Right atrium auricular region (tissue), 2 donors: ENCODE measurements at regions not wholly inside any gene's neighbourhood (a gene's known extent, or its start where the extent isn't known, plus 50 kb on each side); places are given as distances from the start of the nearest gene placed in this dataset.

Experiments used
- DNase-seq: peaks from one replicate; pipeline ENCODE4 v3.0.0-alpha.2; 2019; ENCODE audit warnings: low spot score
- H3K27ac ChIP-seq, 2 donors: fragments of 200-600 bp; sonication (generic); 1 replicate in 1 of 2; 2 replicates in 1 of 2; pipeline ENCODE4 v1.5.1; 2016 to 2019
- H3K27me3 ChIP-seq, 2 donors: fragments of 200-600 bp; sonication (generic); one replicate each; pipeline versions ENCODE4 v1.5.1 to v1.6.0; 2017 to 2019
- H3K36me3 ChIP-seq: fragments of 200-600 bp; sonication (generic); one replicate; pipeline ENCODE4 v1.5.1; 2016
- H3K4me1 ChIP-seq, 2 donors: fragments of 200-600 bp; sonication (generic); one replicate each; pipeline versions ENCODE4 v1.5.1 to v1.6.0; 2017 to 2019
- H3K4me3 ChIP-seq, 2 donors: fragments of 200-600 bp; sonication (generic); 1 replicate in 1 of 2; 2 replicates in 1 of 2; pipeline ENCODE4 v1.5.1; 2017 to 2019; ENCODE audit warnings: mild to moderate bottlenecking in 1 of 2, moderate library complexity in 1 of 2
- H3K9me3 ChIP-seq, 2 donors: fragments of 200-600 bp; sonication (generic); one replicate each; pipeline ENCODE4 v1.5.1; 2019
- TF ChIP-seq, protein P1 (sequence below), 2 donors: fragments of 200-600 bp; sonication (generic); IDR thresholded peaks; one replicate each; pipeline ENCODE4 v1.5.1; 2019; ENCODE audit warnings: antibody characterized with exemption in 2 of 2

DNA sequence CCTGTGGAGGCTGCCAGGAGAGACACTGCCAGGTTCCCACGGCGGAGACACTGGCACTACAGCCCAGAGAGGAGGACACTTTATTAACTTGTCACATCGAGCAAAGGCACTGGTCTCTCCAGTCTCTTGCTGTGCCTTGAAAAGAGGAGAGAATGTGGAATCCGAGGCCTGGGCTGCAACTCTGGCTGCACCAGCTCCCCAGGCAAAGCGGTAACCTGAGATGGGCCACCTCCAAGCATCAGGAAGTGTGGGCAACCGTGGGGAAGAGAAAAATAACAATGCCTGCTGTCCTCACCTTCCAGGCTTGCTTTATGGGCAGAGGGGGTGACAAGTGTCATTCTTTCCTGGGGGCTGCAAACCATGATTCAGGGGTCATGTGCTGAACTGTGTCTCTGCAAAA, 91.6 kb upstream of the RGMA start:
- TF ChIP-seq, protein P1, sequence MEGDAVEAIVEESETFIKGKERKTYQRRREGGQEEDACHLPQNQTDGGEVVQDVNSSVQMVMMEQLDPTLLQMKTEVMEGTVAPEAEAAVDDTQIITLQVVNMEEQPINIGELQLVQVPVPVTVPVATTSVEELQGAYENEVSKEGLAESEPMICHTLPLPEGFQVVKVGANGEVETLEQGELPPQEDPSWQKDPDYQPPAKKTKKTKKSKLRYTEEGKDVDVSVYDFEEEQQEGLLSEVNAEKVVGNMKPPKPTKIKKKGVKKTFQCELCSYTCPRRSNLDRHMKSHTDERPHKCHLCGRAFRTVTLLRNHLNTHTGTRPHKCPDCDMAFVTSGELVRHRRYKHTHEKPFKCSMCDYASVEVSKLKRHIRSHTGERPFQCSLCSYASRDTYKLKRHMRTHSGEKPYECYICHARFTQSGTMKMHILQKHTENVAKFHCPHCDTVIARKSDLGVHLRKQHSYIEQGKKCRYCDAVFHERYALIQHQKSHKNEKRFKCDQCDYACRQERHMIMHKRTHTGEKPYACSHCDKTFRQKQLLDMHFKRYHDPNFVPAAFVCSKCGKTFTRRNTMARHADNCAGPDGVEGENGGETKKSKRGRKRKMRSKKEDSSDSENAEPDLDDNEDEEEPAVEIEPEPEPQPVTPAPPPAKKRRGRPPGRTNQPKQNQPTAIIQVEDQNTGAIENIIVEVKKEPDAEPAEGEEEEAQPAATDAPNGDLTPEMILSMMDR (IDR thresholded peaks at IDR 0.05): no peak
- Histone ChIP-seq H3K27me3 (no peaks in the 10 kb centered on the region), H3K4me1 (no peaks in the 10 kb centered on the region), H3K27ac (no peak overlapping the region), H3K9me3 (no peaks in the 10 kb centered on the region), H3K4me3 (no peak overlapping the region), H3K36me3 (no peaks in the 10 kb centered on the region)
- no peak for DNase-seq

DNA sequence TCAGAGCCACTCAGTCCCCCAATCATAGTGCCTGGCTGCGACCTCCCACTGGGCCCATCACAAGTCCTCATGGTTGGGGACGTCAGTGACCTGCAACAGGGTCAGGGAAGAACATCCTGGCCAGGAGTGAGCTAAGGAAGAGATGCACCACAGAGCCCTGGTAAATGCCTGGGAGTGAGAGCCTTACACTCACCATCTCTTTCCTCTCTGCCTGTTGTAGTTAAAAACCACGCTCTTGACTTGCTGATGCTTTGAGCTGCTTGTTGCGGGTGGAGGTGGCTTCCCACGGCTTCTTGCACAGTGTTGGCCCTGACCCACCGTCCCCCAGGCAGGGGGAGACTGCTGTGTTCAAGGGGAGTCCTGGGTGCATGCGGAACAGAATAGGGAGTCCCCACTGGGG, 91.1 kb upstream of the RGMA start:
- no peak for DNase-seq
- Histone ChIP-seq H3K9me3 (no peaks in the 10 kb centered on the region), H3K4me1 (no peaks in the 10 kb centered on the region), H3K27ac (no peak overlapping the region), H3K27me3 (no peaks in the 10 kb centered on the region), H3K36me3 (no peaks in the 10 kb centered on the region), H3K4me3 (no peak overlapping the region)
- TF ChIP-seq, protein P1 (IDR thresholded peaks at IDR 0.05): no peak

DNA sequence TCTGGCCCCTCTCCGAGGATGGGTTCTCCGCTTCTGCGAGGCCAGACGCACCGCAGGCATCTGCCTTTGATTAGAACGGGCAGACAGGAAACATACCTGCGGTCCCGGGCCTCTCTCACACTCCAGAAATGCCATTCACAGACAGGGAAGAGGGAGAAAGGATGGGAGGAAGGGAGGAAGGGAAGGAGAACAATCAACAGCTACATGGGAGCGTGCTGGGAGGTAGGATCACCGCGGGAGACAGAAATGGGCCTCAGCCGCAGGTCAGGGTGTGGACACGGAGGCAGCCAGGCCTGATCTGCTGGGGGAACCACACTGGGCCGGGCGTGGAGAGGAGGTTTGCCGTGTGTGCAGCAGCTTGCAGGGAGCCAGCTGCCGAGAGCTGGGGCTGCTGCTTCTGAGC, 90.7 kb upstream of the RGMA start:
- no peak overlapping the region for H3K27ac ChIP-seq
- DNase-seq: no peak
- H3K9me3 ChIP-seq: no peaks in the 10 kb centered on the region
- TF ChIP-seq, protein P1 (IDR thresholded peaks at IDR 0.05): no peak
- no peak overlapping the region for H3K4me3 ChIP-seq
- H3K4me1 ChIP-seq: no peaks in the 10 kb centered on the region
- no peaks in the 10 kb centered on the region for H3K27me3 ChIP-seq
- no peaks in the 10 kb centered on the region for H3K36me3 ChIP-seq

DNA sequence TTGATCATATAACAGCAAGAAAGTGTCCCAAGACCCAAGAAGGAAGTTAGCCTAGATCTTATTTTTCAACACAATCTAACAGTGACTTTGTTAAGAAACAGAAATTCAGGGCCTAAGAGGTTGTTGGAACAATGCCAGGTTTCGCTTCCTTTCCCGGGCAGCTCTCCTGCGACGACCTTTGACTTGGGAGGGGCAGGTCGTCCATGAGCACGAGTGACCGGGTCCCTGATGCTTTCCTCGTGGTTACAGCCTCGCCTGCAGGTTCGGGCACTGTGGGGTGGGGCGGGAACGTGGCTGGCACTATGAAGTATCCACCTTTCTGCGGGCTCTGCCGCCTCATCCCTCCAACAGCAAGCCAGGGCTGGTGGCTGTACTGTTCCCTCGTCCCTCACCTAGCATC, 90.1 kb upstream of the RGMA start:
- Histone ChIP-seq H3K27me3 (no peaks in the 10 kb centered on the region), H3K9me3 (no peaks in the 10 kb centered on the region), H3K36me3 (no peaks in the 10 kb centered on the region), H3K4me1 (no peaks in the 10 kb centered on the region), H3K27ac (no peak overlapping the region), H3K4me3 (no peak overlapping the region)
- TF ChIP-seq, protein P1 (IDR thresholded peaks at IDR 0.05): no peak
- DNase-seq: no peak

DNA sequence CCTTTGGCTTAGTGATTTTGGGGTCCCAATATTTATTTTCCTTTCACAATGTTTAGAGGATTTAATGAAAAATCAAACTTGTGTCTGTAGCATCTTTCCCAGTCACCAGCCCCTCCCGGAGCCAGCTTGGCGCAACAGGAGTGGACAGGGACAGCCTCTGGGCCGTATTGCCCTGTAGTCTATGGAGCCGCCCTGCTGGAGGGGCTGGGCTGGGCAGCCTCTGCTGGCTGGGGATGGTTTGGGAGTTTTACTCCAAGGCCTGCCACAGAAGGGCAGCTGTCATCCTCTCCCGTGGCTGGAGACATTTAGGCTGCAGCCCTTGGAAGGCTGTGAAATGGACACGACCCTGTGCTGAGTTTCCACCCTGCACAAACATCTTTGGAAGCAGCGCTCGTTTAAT, 89.4 kb upstream of the RGMA start:
- no peaks in the 10 kb centered on the region for H3K36me3 ChIP-seq
- H3K4me1 ChIP-seq: no peaks in the 10 kb centered on the region
- no peak overlapping the region for H3K27ac ChIP-seq
- TF ChIP-seq, protein P1 (IDR thresholded peaks at IDR 0.05): no peak
- DNase-seq: no peak
- no peaks in the 10 kb centered on the region for H3K9me3 ChIP-seq
- no peak overlapping the region for H3K4me3 ChIP-seq
- no peaks in the 10 kb centered on the region for H3K27me3 ChIP-seq

DNA sequence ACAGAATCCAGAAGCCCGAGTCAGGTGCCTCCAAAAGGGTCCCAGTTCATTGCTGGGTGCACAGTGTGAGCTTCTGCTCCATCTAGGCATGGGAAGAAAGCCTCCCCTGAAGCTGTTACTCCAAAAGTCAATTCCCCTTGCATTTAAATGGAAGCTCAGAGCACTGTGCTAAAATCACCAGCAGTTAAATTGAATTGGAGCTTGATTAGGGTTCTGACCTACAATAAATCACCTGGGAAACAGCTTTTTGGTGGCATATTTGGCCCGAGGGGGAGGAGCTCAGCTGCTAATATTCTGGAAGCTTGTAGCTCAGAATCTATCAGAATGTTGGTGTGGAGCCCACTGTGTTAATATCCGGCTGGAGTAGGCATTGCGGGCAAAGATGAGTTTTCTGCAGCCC, 87.1 kb upstream of the RGMA start:
- Histone ChIP-seq H3K36me3 (no peaks in the 10 kb centered on the region), H3K27me3 (no peaks in the 10 kb centered on the region), H3K4me3 (no peak overlapping the region), H3K27ac (no peak overlapping the region), H3K9me3 (no peaks in the 10 kb centered on the region), H3K4me1 (no peaks in the 10 kb centered on the region)
- TF ChIP-seq, protein P1 (IDR thresholded peaks at IDR 0.05): no peak
- no peak for DNase-seq
